Stimulated activated naive CD4-positive, alpha-beta T cell (primary cell): ENCODE measurements at regions not wholly inside any gene's neighbourhood (a gene's known extent, or its start where the extent isn't known, plus 50 kb on each side); places are given as distances from the start of the nearest gene placed in this dataset.

Experiments
- DNase-seq, 6 experiments: peaks; one replicate each; lab custom pipeline; 2025; lab: John Stamatoyannopoulos, UW

- no peak for DNase-seq
These were observed 293.0 kb downstream of the BTG1 start for GRCh38 chr12:91852634-91853033.

GRCh38 chr12:91851741-91852477 lies 293.7 kb downstream of the BTG1 start:
- no peak for DNase-seq

GRCh38 chr12:91846466-91847055 lies 299.1 kb downstream of the BTG1 start:
- no peak for DNase-seq

- no peak for DNase-seq
These were observed 300.3 kb downstream of the BTG1 start for GRCh38 chr12:91845365-91845764.

- DNase-seq: no peak
These were observed 303.8 kb downstream of the BTG1 start for GRCh38 chr12:91841822-91842221.

- no peak for DNase-seq
These were observed 308.9 kb downstream of the BTG1 start for GRCh38 chr12:91836696-91837095.

- DNase-seq: no peak
These were observed 309.4 kb downstream of the BTG1 start for GRCh38 chr12:91836264-91836663.

- DNase-seq: no peak
These were observed 310.0 kb downstream of the BTG1 start for GRCh38 chr12:91835693-91836092.

GRCh38 chr12:91833780-91834359 lies 311.8 kb downstream of the BTG1 start:
- no peak for DNase-seq

GRCh38 chr12:91825999-91826398 lies 319.6 kb downstream of the BTG1 start:
- no peak for DNase-seq

- DNase-seq: no peak
These were observed 320.7 kb downstream of the BTG1 start for GRCh38 chr12:91824991-91825390.

- DNase-seq: no peak
These were observed 326.6 kb downstream of the BTG1 start for GRCh38 chr12:91819132-91819447.

GRCh38 chr12:91818227-91819131 lies 327.2 kb downstream of the BTG1 start:
- no peak for DNase-seq

- DNase-seq: no peak
These were observed 328.1 kb downstream of the BTG1 start for GRCh38 chr12:91817517-91817916.

GRCh38 chr12:91813701-91814100 lies 331.9 kb downstream of the BTG1 start:
- DNase-seq: no peak

GRCh38 chr12:91811481-91812287 lies 334.0 kb downstream of the BTG1 start:
- peak; percentile 54 to 76 (median 59) for DNase-seq

GRCh38 chr12:91810531-91811451 lies 334.9 kb downstream of the BTG1 start:
- DNase-seq: no peak

- DNase-seq: no peak
These were observed 335.6 kb downstream of the BTG1 start for GRCh38 chr12:91810077-91810476.

GRCh38 chr12:91805031-91805430 lies 340.6 kb downstream of the BTG1 start:
- no peak for DNase-seq

GRCh38 chr12:91804533-91804932 lies 341.1 kb downstream of the BTG1 start:
- no peak for DNase-seq

- DNase-seq: no peak
These were observed 344.6 kb downstream of the BTG1 start for GRCh38 chr12:91801048-91801447.
